HG03064 (cell line): ENCODE measurements at regions not wholly inside any gene's neighbourhood (a gene's known extent, or its start where the extent isn't known, plus 50 kb on each side); places are given as distances from the start of the nearest gene placed in this dataset.
A peak's percentile ranks its signal among the peaks of the same experiment; 100 is the strongest.

Experiments
- ATAC-seq: cut with Tn5 transposase; IDR thresholded peaks from one replicate; pipeline ENCODE4 v1.9.1; 2021; ENCODE audit warnings: low read depth; ENCODE audit not compliant: unreplicated experiment

GRCh38 chr17:71985111-71986039 lies 135.4 kb upstream of the SOX9 start:
- no peak for ATAC-seq

DNA sequence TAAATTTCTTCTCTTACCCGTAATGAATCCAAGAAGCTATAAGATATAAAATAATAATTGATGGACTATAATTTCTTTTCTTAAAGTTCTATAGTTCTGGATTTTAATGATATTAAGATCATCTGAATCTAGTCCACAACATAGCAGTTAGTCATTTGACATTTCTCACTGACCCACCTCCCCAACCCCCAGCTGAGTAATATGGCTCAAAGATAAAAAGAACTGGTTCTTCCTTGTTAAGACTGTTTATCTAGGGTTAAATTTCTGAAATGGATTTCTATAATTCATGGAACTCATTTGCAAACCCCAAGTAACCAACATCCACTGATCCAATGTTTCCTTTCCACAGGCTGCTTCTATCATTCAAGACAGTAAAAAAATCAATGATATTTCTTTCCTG lies 133.9 kb upstream of the SOX9 start:
- ATAC-seq = no peak

DNA sequence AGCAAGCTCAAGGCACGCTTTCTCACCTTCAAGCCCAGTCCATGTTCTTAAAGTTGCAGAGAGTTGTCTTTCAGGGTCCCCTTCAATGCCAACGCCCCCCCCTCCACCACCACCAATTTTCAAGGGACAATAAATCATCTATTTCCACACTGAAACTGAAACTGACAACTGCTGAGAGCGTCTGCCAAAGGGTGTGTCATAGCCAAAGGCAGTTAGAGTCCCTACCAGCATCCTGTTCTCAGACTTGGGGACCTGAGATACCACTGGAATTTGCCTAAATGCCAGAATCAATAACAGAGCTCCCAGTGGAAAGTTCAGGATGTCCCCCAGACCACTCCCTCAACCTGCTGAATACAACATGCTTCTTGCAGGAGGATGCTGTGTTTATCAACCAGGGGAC lies 133.2 kb upstream of the SOX9 start:
- ATAC-seq = no peak

GRCh38 chr17:71989117-71989516 lies 131.7 kb upstream of the SOX9 start:
- ATAC-seq = no peak

DNA sequence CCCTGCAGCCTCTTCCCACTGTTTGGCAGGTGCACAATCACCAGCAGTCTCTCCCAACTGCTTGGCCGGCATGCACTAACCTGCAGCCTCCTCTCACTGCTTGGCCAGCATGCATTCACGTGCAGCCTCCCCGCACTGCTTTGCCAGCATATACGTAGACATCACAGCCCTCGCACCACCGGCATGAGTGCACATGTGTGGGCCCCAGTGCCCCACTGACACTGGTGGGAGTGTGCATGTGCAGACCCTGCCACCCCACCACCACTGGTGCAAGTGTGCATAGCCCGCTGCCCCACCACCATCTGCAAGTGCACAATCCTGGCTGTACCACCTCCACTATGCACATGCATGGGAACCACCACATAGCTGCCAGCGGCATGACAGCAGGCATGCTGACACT lies 127.5 kb upstream of the SOX9 start:
- no peak for ATAC-seq

DNA sequence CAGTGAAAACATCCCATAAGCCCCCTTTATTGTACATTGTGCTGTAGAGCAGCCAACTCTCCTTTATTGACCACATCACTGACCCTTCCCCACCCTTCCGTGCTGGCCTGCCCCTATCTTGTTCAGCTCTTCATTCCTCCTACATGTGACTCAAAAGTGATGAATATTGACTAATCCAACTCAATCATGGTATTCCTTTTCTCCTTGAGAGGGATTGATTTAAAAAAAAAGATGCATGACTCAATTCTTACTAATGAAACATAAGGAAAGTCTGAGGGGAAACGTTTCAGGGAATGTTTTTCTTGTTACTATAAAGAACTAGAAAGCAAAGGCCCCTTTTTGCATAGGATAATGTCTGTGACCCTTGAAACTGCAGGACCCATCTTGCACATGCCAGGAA lies 125.2 kb upstream of the SOX9 start:
- ATAC-seq = no peak

DNA sequence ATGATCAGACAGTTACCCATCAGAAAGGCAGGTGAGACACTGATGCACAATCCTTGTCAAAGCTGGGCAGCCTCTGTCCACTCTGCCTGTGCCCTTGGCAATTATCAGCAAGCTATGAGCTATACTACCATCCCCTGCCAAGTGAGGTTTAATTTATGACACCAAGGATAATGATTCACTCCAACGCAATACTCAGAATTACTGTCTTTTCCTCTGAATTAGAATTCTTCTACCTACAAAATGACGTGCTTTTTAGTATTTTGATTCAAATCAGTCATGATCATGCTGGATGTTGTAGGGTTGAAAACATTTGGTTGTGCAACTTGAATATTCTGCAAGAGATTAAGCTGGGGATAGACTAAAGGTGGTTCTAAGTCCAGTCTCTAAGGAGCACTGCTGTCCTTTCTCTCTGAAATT lies 116.8 kb upstream of the SOX9 start:
- ATAC-seq = no peak

DNA sequence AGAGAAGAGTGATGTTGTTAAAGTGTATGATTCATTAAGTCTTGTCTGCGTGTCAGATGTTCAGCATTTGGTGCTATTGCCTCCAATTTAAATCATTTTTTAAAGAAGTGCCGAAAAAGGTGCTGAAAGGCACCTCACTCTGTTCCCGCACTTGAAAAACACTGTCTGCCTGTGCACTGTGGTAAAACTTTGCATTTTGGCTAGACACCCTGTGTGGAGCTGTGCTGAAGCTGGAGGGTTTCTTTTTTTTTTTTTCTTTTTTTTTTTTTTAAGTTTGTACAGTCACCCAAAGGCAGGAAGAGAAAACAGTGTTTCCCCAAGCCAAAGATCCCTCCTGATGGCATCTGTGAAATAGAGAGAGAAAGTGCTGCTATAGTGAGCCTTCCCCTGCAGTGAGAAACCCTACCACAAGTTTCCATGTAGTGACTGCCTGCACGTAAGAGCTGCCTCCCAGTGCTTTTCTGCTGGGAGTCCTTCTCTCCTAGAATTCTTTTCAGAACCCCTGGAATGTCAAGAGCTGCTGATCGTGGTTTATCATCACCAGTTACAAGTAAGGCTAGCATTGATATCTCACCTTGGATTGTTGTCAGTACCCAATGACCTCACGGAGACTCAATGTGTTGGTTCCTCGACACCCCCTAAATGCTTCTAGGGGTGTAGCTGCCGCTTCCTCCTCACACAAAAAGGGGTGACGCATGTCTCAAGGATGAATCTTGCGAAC lies 116.0 kb upstream of the SOX9 start:
- ATAC-seq = peak; percentile 51

GRCh38 chr17:72005332-72006163 lies 115.3 kb upstream of the SOX9 start:
- peak; percentile 58 for ATAC-seq

GRCh38 chr17:72008236-72008876 lies 112.5 kb upstream of the SOX9 start:
- no peak for ATAC-seq

DNA sequence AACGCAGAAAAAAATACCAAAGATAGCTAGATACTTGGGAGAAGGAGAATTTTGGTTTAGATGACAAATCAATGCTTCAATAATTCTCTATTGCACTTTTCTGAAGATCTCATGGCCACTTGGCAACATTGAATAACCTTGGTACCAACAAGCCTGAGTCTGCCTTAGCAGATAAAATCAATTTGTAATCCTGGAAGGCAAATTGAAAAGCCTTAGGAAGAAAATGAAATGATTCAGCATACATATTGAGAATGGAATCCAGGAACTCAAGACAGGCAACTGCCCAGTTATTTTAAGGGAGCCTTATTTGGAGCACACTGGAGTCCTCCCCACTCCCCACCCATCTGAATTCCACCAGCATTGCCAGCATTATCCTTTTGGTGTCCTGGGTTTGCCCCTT lies 109.3 kb upstream of the SOX9 start:
- no peak for ATAC-seq

DNA sequence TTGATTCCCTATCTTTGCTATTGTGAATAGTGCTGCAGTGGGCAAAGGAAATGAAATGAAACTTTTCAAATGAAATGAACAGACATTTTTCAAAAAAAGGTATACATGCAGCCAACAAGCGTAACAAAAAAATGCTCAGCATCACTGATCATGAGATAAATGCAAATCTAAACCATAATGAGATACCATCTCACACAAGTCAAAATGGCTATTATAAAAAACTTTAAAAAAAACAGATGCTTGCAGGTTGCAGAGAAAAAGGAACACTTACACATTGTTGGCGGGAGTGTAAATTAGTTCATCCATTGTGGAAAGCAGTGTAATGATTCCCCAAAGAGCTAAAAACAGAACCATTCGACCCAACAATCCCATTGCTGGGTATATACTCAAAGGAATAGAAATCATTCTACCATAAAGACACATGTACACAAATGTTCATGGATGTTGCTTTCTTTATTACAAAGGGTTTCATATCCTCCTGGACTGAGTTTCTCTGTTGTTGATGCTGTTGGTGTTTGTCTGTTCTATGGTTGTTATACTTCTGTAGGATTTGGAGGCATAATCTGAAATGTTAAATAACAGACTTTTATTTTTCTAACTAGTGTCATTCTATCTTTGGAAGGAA lies 99.3 kb upstream of the SOX9 start:
- no peak for ATAC-seq

DNA sequence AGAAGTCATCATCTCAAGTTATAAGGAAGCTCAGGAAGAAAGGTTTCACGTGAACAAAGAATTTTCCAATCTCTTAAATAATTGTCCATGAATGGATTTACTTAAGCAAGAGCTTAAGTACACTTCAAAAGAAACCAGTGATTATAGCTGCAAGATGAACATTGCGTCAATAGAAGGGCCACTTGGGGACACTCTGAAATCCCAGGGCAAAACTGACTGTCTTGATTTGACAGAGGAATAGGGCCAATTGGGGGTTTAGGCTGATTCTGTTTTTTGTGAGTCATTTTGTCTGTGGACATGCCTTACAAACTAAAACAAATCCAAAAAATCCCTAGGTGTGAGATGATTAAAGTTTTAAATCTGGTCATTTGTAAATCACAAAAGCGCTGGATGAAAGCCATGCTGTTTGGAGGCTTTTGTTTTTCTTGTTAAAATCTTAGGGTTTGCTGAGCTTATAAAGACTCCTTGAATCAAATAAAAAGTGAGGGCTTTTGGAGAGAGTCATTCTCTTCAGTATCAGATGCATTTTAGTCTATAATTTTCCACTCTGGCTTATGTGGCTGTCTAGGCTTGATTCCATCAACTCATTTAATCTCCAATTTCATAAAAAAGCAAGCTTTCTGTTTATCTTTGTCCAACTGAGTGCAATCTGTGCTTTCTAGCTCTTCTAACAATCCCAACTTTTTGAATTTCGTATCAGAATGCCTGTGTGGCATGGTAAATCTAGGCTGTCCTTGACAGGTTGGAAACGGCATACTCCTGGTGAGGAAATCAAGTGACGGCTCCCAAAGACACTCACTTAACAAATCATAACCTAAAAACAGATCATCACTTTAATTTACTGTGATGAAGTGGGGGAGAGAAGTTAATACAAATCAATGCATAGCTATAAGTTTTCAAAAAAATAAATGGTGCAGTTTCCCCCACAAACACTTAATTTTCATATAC lies 98.2 kb upstream of the SOX9 start:
- ATAC-seq = no peak

DNA sequence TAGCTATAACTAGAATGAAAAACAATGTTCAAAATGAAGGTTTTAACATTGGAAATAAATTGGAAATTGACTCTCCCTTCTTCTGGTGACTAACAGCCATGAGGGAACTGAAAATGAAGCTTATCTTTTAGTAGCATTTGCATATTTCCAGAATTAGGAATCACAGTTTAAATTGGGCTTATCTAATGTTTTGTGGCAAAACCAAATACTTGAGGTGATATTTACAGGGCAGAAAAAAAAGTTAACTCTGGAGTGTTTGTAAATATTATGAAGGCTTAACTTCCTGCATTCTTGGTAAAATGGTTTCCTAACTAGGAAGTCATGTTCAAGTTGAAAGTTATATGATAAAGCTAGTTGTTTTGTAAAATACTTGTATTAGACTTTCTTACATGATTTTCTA lies 96.4 kb upstream of the SOX9 start:
- no peak for ATAC-seq

- ATAC-seq = no peak
Observed at GRCh38 chr17:72025113-72025512, 95.7 kb upstream of the SOX9 start.

- peak; percentile 71 for ATAC-seq
Observed at GRCh38 chr17:72030067-72030899, 90.5 kb upstream of the SOX9 start.

- ATAC-seq = no peak
Observed at GRCh38 chr17:72031219-72031884, 89.5 kb upstream of the SOX9 start.

GRCh38 chr17:72033334-72033733 lies 87.5 kb upstream of the SOX9 start:
- ATAC-seq = no peak
